22Rv1 (cell line): ENCODE measurements at regions not wholly inside any gene's neighbourhood (a gene's known extent, or its start where the extent isn't known, plus 50 kb on each side); places are given as distances from the start of the nearest gene placed in this dataset.

Experiments used
- H3K27ac ChIP-seq: fragments of 450-650 bp; 2 replicates; pipeline ENCODE4 v1.5.1; 2017
- CTCF ChIP-seq: fragments of 450-650 bp; IDR thresholded peaks from 2 replicates; pipeline ENCODE4 v1.5.1; 2017; ENCODE audit warnings: mild to moderate bottlenecking
- ZFX ChIP-seq: fragments of 450-650 bp; IDR thresholded peaks from 2 replicates; pipeline ENCODE4 v1.6.1; 2017; ENCODE audit warnings: antibody characterized with exemption, borderline replicate concordance

- H3K27ac ChIP-seq: no peak overlapping the region
- no peak for TF ChIP-seq ZFX
- no peak for TF ChIP-seq CTCF
Observed at GRCh38 chr18:55102958-55103456, 143.7 kb upstream of the CCDC68 start.

GRCh38 chr18:55102501-55102900, 143.2 kb upstream of the CCDC68 start:
- H3K27ac ChIP-seq: no peak overlapping the region
- TF ChIP-seq CTCF (no peak), ZFX (no peak)

GRCh38 chr18:55101458-55101824, 142.2 kb upstream of the CCDC68 start:
- no peak for TF ChIP-seq ZFX
- TF ChIP-seq CTCF: no peak
- H3K27ac ChIP-seq: no peak overlapping the region

- H3K27ac ChIP-seq: no peak overlapping the region
- TF ChIP-seq CTCF: no peak
- TF ChIP-seq ZFX: no peak
Observed at GRCh38 chr18:55100817-55101457, 141.7 kb upstream of the CCDC68 start.

GRCh38 chr18:55097456-55098170, 138.4 kb upstream of the CCDC68 start:
- TF ChIP-seq CTCF: no peak
- no peak for TF ChIP-seq ZFX
- no peak overlapping the region for H3K27ac ChIP-seq

GRCh38 chr18:55096263-55096951, 137.1 kb upstream of the CCDC68 start:
- no peak overlapping the region for H3K27ac ChIP-seq
- TF ChIP-seq CTCF (peak; percentile 58), ZFX (no peak)

GRCh38 chr18:55095584-55095983, 136.3 kb upstream of the CCDC68 start:
- no peak for TF ChIP-seq CTCF
- no peak for TF ChIP-seq ZFX
- no peak overlapping the region for H3K27ac ChIP-seq
